Heart right ventricle (tissue), 16 donors: ENCODE measurements at regions not wholly inside any gene's neighbourhood (a gene's known extent, or its start where the extent isn't known, plus 50 kb on each side); places are given as distances from the start of the nearest gene placed in this dataset.

Experiments used
- ATAC-seq, 8 donors: fragments of 200-7000 bp; cut with Tn5 transposase; one replicate each; pipeline ENCODE4 v1.9.1; 2020; ENCODE audit warnings: mild to moderate bottlenecking in 8 of 8, moderate library complexity in 8 of 8, moderate number of reproducible peaks in 1 of 8
- DNase-seq, 2 donors: peaks; one replicate each; pipeline ENCODE4 v3.0.0-alpha.2; 2020
- H3K27ac ChIP-seq, 10 donors: fragments of 200-600 bp; sonication (generic) in 2 of 10; one replicate each; pipeline versions ENCODE4 v1.5.0 to v1.8.0; 2020 to 2022; ENCODE audit warnings: mild to moderate bottlenecking in 3 of 10
- H3K27me3 ChIP-seq, 7 donors: fragments of 200-600 bp; one replicate each; pipeline ENCODE4 v1.8.0; 2021 to 2022; ENCODE audit warnings: mild to moderate bottlenecking in 2 of 7
- H3K36me3 ChIP-seq, 9 donors: fragments of 200-600 bp; sonication (generic) in 1 of 9; one replicate each; pipeline versions ENCODE4 v1.5.0 to v1.8.0; 2020 to 2022; ENCODE audit warnings: mild to moderate bottlenecking in 2 of 9
- H3K4me1 ChIP-seq, 9 donors: fragments of 200-600 bp; sonication (generic) in 1 of 9; one replicate each; pipeline versions ENCODE4 v1.5.0 to v1.8.0; 2020 to 2022; ENCODE audit warnings: mild to moderate bottlenecking in 4 of 9
- H3K4me3 ChIP-seq, 10 donors: fragments of 200-600 bp; sonication (generic) in 2 of 10; one replicate each; pipeline versions ENCODE4 v1.5.0 to v1.8.0; 2020 to 2022; ENCODE audit warnings: mild to moderate bottlenecking in 7 of 10, moderate library complexity in 2 of 10
- H3K9me3 ChIP-seq, 11 donors: fragments of 200-600 bp in 10 of 11; sonication (generic) in 2 of 11; one replicate each; pipeline versions ENCODE4 v1.5.0 to v1.8.0; 2013 to 2022; ENCODE audit warnings: mild to moderate bottlenecking in 2 of 11, control low read depth in 1 of 11, moderate library complexity in 1 of 11
- CTCF ChIP-seq, 9 donors: fragments of 200-600 bp; sonication (generic) in 2 of 9; IDR thresholded peaks; one replicate each; pipeline versions ENCODE4 v1.5.0 to v1.8.0; 2021 to 2022; ENCODE audit warnings: antibody characterized with exemption in 9 of 9, mild to moderate bottlenecking in 5 of 9, moderate library complexity in 1 of 9
- WGBS, 2 donors: extraction: QIAGEN DNeasy Blood & Tissue Kit; methylation state at CpG; one replicate each; pipeline ENCODE4 v1.1.7; 2013; ENCODE audit warnings: inconsistent platforms in 1 of 2; 5-methylcytosine and 5-hydroxymethylcytosine counted together
- intact Hi-C, 10 donors: fragments of 100-400 bp; cut with DNase I; formaldehyde crosslinking; loops; one replicate each; pipeline versions ENCODE4 v1.11.1 to v1.14.2; 2022
- donor health status: Arrhythmogenic right ventricular cardiomyopathy.
- donor health status: ischemic (EF 13 %, LVEDD 7.1; RV severe dilation, severe dysfunction).
- donor health status: healthy with polysubstance abuse.
- donor health status: DM: no; HTN: yes; CAD: no.
- donor health status: DM: no; HTN: no; CAD: no.
- donor health status: ischemic (EF 25% LVEDD 6.9; RV normal size, moderate dysfunction).
- donor health status: ischemic (EF 25% LVEDD 5.7; RV mildly dilated, moderate dysfunction).
- donor health status: healthy.
- donor health status: DM: yes; HTN: yes; CAD: no.
- donor health status: Ischemic cardiomyopathy.
- donor health status: ischemic (EF 35%, LVEDD 5.7; RV mildly dilated, moderate dysfunction).
- donor health status: nonischemic (EF 11% LVEDD 7.7; RV severe dilation, severe dysfunction).
- donor health status: DM: yes; HTN: yes; CAD: no.
- donor health status: PGD.
- donor health status: ischemic (EF 29% LVEDD 5.4; RV normal size, mild dysfunction).
- donor health status: nonischemic (EF 23%, LVEDD 6.1; RV moderate dilation, normal function).

- ATAC-seq: peak; percentile 55 to 86 (median 74)
- TF ChIP-seq CTCF (IDR thresholded peaks at IDR 0.05): peak; percentile 70 to 88 (median 81)
- no peaks in the 10 kb centered on the region for H3K9me3 ChIP-seq
- H3K27ac ChIP-seq: peak overlapping the region in 1 of 10 donors; percentile 82
- peaks cover 0 to 6% (median 0%) of the 10 kb centered on the region in 7 donors for H3K27me3 ChIP-seq
- no peaks in the 10 kb centered on the region for H3K36me3 ChIP-seq
- peak; percentile 32 to 38 for DNase-seq
- peaks cover 0 to 36% (median 10%) of the 10 kb centered on the region in 9 donors for H3K4me1 ChIP-seq
- WGBS, 2 donors: 9 to 11% methylated on average over 37 of the region's 37 CpGs
- intact Hi-C loops: loop anchor here in 9 of 10 donors (1.0 to 10.0 kb wide), 6 partner anchors 47 to 883 kb away; no protein-coding TSS in a partner anchor
- H3K4me3 ChIP-seq: peak overlapping the region in 9 of 10 donors; percentile 6 to 58 (median 50)
Measured at GRCh38 chr1:101309334-101310311, 72.8 kb downstream of the S1PR1 start.

- ATAC-seq: no peak
- 54 to 60% methylated on average over 2 of the region's 2 CpGs for WGBS, 2 donors
- DNase-seq: no peak
- Histone ChIP-seq H3K4me1 (peaks cover 0 to 36% (median 10%) of the 10 kb centered on the region in 9 donors), H3K4me3 (no peak overlapping the region), H3K27me3 (peaks cover 0 to 6% (median 0%) of the 10 kb centered on the region in 7 donors), H3K36me3 (no peaks in the 10 kb centered on the region), H3K27ac (peak overlapping the region in 1 of 10 donors; percentile 82), H3K9me3 (no peaks in the 10 kb centered on the region)
- intact Hi-C loops: loop anchor here in 3 of 10 donors (1.0 to 10.0 kb wide), 3 partner anchors 46 to 134 kb away; no protein-coding TSS in a partner anchor
- TF ChIP-seq CTCF (IDR thresholded peaks at IDR 0.05): no peak
Measured at GRCh38 chr1:101310506-101310905, 73.7 kb downstream of the S1PR1 start.

GRCh38 chr1:101311146-101311920, 74.5 kb downstream of the S1PR1 start:
- Histone ChIP-seq H3K4me3 (no peak overlapping the region), H3K36me3 (no peaks in the 10 kb centered on the region), H3K27ac (peak overlapping the region in 1 of 10 donors; percentile 82), H3K27me3 (peaks cover 0 to 9% (median 0%) of the 10 kb centered on the region in 7 donors), H3K9me3 (no peaks in the 10 kb centered on the region), H3K4me1 (peaks cover 0 to 36% (median 10%) of the 10 kb centered on the region in 9 donors)
- intact Hi-C loops: loop anchor here in 2 of 10 donors (5.0 to 10.0 kb wide), 2 partner anchors 46 to 133 kb away; no protein-coding TSS in a partner anchor
- ATAC-seq: no peak
- 86 to 89% methylated on average over 4 of the region's 4 CpGs for WGBS, 2 donors
- TF ChIP-seq CTCF (IDR thresholded peaks at IDR 0.05): no peak
- no peak for DNase-seq

- DNase-seq: no peak
- Histone ChIP-seq H3K27ac (peak overlapping the region in 1 of 10 donors; percentile 57), H3K4me1 (peaks cover 0 to 36% (median 10%) of the 10 kb centered on the region in 9 donors), H3K36me3 (no peaks in the 10 kb centered on the region), H3K4me3 (no peak overlapping the region), H3K9me3 (no peaks in the 10 kb centered on the region), H3K27me3 (peaks cover 0 to 13% (median 0%) of the 10 kb centered on the region in 7 donors)
- WGBS, 2 donors: 91 to 95% methylated on average over 4 of the region's 4 CpGs
- intact Hi-C loops: loop anchor here in 2 of 10 donors (5.0 to 10.0 kb wide), 2 partner anchors 45 to 133 kb away; no protein-coding TSS in a partner anchor
- no peak for ATAC-seq
- TF ChIP-seq CTCF (IDR thresholded peaks at IDR 0.05): no peak
Measured at GRCh38 chr1:101312147-101312546, 75.3 kb downstream of the S1PR1 start.
